ENCODE measurements at regions not wholly inside any gene's neighbourhood (a gene's known extent, or its start where the extent isn't known, plus 50 kb on each side); places are given as distances from the start of the nearest gene placed in this dataset.

DNA sequence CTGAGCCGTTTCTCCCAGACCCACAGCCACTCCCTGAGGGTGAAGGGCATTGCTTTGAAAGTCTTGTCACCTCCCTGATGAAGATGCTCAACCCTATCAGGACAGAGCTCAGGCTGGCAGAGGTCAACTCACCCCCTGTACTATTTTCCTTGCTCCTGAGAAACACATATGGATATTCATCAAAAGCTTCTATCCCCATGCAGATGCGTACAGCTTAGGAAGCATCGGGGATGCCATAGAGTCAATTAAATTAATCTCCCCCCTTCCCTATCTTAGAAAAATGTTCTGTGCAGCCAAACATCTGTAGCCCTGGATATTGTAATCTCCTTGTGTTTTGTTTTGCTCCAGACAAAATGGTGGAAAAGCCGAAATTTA is 67.2 kb downstream of the EMX2 start:
- Histone ChIP-seq H2AFZ (ENCODE audit: low read depth) (no peak overlapping the region), H3K4me1 (ENCODE audit: low read depth, poor library complexity, severe bottlenecking) (no peaks in the 10 kb centered on the region), H3K27me3 (ENCODE audit: insufficient read depth, low read depth) (no peaks in the 10 kb centered on the region), H3K36me3 (ENCODE audit: insufficient read depth) (no peaks in the 10 kb centered on the region), H3K4me2 (no peak overlapping the region), H3K9ac (no peak overlapping the region), H3K27ac (no peak overlapping the region), H3K4me3 (IDR thresholded peaks at IDR 0.05; ENCODE audit: insufficient read depth, low read depth, low read length) (no peak overlapping the region), H4K20me1 (ENCODE audit: insufficient read depth) (no peaks in the 10 kb centered on the region), H3K79me2 (ENCODE audit: insufficient read depth, low read depth) (no peaks in the 10 kb centered on the region)
- TF ChIP-seq, protein P1, sequence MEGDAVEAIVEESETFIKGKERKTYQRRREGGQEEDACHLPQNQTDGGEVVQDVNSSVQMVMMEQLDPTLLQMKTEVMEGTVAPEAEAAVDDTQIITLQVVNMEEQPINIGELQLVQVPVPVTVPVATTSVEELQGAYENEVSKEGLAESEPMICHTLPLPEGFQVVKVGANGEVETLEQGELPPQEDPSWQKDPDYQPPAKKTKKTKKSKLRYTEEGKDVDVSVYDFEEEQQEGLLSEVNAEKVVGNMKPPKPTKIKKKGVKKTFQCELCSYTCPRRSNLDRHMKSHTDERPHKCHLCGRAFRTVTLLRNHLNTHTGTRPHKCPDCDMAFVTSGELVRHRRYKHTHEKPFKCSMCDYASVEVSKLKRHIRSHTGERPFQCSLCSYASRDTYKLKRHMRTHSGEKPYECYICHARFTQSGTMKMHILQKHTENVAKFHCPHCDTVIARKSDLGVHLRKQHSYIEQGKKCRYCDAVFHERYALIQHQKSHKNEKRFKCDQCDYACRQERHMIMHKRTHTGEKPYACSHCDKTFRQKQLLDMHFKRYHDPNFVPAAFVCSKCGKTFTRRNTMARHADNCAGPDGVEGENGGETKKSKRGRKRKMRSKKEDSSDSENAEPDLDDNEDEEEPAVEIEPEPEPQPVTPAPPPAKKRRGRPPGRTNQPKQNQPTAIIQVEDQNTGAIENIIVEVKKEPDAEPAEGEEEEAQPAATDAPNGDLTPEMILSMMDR (conservative IDR thresholded peaks at IDR 0.05; ENCODE audit: low read depth, low read length) = no peak

DNA sequence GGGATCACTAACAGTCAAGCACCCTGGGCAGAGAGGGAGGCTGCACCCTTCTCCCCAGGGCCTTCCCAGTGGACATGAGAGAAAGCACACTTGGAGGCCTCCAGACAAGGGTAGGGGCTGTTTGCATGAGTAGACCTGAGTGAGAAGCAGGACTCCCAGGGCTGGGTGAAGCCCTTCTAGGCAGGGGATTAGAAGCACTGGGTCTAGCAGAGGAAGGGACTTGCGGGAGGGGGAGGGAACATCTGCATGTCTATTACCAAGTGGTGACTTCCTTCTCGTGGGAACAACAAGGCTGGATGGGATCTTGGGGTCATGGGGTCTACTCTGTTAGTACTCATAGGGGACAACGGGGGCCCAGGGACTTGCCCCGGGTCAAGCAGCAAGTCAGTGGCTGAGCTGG is 67.8 kb downstream of the EMX2 start:
- Histone ChIP-seq H3K4me3 (IDR thresholded peaks at IDR 0.05; ENCODE audit: insufficient read depth, low read depth, low read length) (no peak overlapping the region), H3K27ac (no peak overlapping the region), H3K27me3 (ENCODE audit: insufficient read depth, low read depth) (no peaks in the 10 kb centered on the region), H3K79me2 (ENCODE audit: insufficient read depth, low read depth) (no peaks in the 10 kb centered on the region), H3K4me1 (ENCODE audit: low read depth, poor library complexity, severe bottlenecking) (no peaks in the 10 kb centered on the region), H3K4me2 (no peak overlapping the region), H2AFZ (ENCODE audit: low read depth) (no peak overlapping the region), H3K9ac (no peak overlapping the region), H3K36me3 (ENCODE audit: insufficient read depth) (no peaks in the 10 kb centered on the region), H4K20me1 (ENCODE audit: insufficient read depth) (no peaks in the 10 kb centered on the region)
- TF ChIP-seq, protein P1 (conservative IDR thresholded peaks at IDR 0.05; ENCODE audit: low read depth, low read length) = no peak

DNA sequence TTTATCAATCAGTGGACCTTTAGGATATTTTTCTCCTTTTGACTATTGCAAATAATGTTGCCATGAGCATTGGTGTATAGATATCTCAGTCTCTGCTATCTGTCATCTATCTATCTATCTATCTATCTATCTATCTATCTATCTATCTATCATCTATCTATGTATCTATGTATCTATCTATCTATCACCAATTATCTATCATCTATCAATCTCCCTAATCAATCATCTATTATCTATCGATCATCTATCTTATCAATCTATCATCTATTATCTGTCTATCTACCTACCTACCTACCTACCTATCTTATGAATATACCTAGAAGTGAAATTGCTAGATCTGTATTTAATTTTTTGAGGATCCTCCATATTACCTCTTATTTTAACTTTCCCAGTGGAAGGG is 69.6 kb downstream of the EMX2 start:
- Histone ChIP-seq H3K4me3 (IDR thresholded peaks at IDR 0.05; ENCODE audit: insufficient read depth, low read depth, low read length) (no peak overlapping the region), H4K20me1 (ENCODE audit: insufficient read depth) (no peaks in the 10 kb centered on the region), H3K27me3 (ENCODE audit: insufficient read depth, low read depth) (no peaks in the 10 kb centered on the region), H3K79me2 (ENCODE audit: insufficient read depth, low read depth) (no peaks in the 10 kb centered on the region), H3K4me1 (ENCODE audit: low read depth, poor library complexity, severe bottlenecking) (no peaks in the 10 kb centered on the region), H3K9ac (no peak overlapping the region), H2AFZ (ENCODE audit: low read depth) (no peak overlapping the region), H3K36me3 (ENCODE audit: insufficient read depth) (no peaks in the 10 kb centered on the region), H3K27ac (no peak overlapping the region), H3K4me2 (no peak overlapping the region)
- TF ChIP-seq, protein P1 (conservative IDR thresholded peaks at IDR 0.05; ENCODE audit: low read depth, low read length) = no peak

DNA sequence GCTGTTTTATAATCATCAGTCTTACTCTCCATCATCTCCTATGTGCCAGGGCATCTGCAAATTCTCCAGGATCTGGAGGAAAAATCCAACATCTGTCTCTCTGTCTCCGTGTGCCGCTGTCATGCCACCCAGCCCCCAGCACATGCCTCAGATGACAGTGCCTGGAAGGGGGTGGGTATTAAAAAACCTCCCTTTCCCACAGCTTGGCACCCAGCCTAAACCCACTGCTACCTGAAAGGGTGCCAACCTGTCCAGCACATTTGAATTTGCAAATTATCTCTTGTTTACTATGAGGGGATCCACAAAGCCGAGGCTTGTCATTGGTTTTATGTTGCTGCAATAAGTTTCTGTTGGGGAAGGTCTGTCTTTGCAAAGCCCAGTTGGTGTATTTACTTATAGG is 73.1 kb downstream of the EMX2 start:
- no peak overlapping the region for H3K27ac ChIP-seq
- TF ChIP-seq, protein P1 (conservative IDR thresholded peaks at IDR 0.05; ENCODE audit: low read depth, low read length) = no peak
- H2AFZ ChIP-seq (ENCODE audit: low read depth) = no peak overlapping the region
- no peaks in the 10 kb centered on the region for H4K20me1 ChIP-seq (ENCODE audit: insufficient read depth)
- no peaks in the 10 kb centered on the region for H3K79me2 ChIP-seq (ENCODE audit: insufficient read depth, low read depth)
- no peak overlapping the region for H3K4me3 ChIP-seq (IDR thresholded peaks at IDR 0.05; ENCODE audit: insufficient read depth, low read depth, low read length)
- H3K36me3 ChIP-seq (ENCODE audit: insufficient read depth) = no peaks in the 10 kb centered on the region
- H3K4me2 ChIP-seq = no peak overlapping the region
- no peaks in the 10 kb centered on the region for H3K27me3 ChIP-seq (ENCODE audit: insufficient read depth, low read depth)
- no peaks in the 10 kb centered on the region for H3K4me1 ChIP-seq (ENCODE audit: low read depth, poor library complexity, severe bottlenecking)
- no peak overlapping the region for H3K9ac ChIP-seq

DNA sequence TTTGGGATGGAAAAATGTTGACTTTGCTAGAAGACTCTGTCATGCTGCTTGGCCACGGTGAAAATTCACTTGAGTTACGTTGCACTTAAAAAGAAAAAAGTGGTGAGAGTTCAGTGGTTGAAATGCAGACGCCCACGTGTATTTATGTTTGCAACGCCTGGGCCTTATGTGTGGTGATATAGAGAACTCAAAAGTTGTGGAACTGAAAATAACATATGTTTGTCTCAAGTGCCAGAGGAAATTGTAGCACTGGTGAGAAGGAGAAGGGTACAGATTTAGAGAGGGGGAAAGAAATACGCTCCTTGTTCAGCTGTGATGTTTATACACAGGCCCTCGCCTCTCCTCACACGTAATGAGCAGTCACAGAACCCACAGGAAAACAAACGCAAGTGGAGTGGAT is 73.6 kb downstream of the EMX2 start:
- Histone ChIP-seq H4K20me1 (ENCODE audit: insufficient read depth) (no peaks in the 10 kb centered on the region), H3K79me2 (ENCODE audit: insufficient read depth, low read depth) (no peaks in the 10 kb centered on the region), H3K27me3 (ENCODE audit: insufficient read depth, low read depth) (no peaks in the 10 kb centered on the region), H3K4me2 (no peak overlapping the region), H3K27ac (no peak overlapping the region), H3K4me3 (IDR thresholded peaks at IDR 0.05; ENCODE audit: insufficient read depth, low read depth, low read length) (no peak overlapping the region), H3K9ac (no peak overlapping the region), H2AFZ (ENCODE audit: low read depth) (no peak overlapping the region), H3K36me3 (ENCODE audit: insufficient read depth) (no peaks in the 10 kb centered on the region), H3K4me1 (ENCODE audit: low read depth, poor library complexity, severe bottlenecking) (no peaks in the 10 kb centered on the region)
- TF ChIP-seq, protein P1 (conservative IDR thresholded peaks at IDR 0.05; ENCODE audit: low read depth, low read length) = no peak

All from KMS-11 (cell line).